HEK293 (cell line): ENCODE measurements at regions not wholly inside any gene's neighbourhood (a gene's known extent, or its start where the extent isn't known, plus 50 kb on each side); places are given as distances from the start of the nearest gene placed in this dataset.
A peak's percentile ranks its signal among the peaks of the same experiment; 100 is the strongest.

Source experiments
- CTCF ChIA-PET: fragments of 350-600 bp; formaldehyde crosslinking; extraction: SDS; loops from one replicate; lab custom pipeline; 2021; ENCODE audit warnings: antibody characterized with exemption; lab: Yijun Ruan, JAX
- POLR2A ChIA-PET: fragments of 300-600 bp; formaldehyde crosslinking; extraction: SDS; loops from one replicate; lab custom pipeline; 2020; ENCODE audit warnings: antibody characterized with exemption, inconsistent platforms; lab: Yijun Ruan, JAX
- H3K27ac ChIP-seq: fragments of 200-500 bp; sonication (Bioruptor generic); 2 replicates; pipeline ENCODE4 v1.5.1; 2014; ENCODE audit warnings: low read depth, low read length, control low read depth, inconsistent platforms; ENCODE audit errors: extremely low read depth
- H3K36me3 ChIP-seq, 2 experiments: fragments of 200-500 bp in 1 of 2; sonication (Bioruptor generic) in 1 of 2; 1 replicate in 1 of 2; 2 replicates in 1 of 2; pipeline ENCODE4 v1.5.1; 2014 to 2017; ENCODE audit warnings: inconsistent platforms in 2 of 2, low read length in 2 of 2; ENCODE audit not compliant: control insufficient read depth in 2 of 2, insufficient read depth in 1 of 2
- H3K4me1 ChIP-seq: fragments of 200-500 bp; sonication (Bioruptor generic); 2 replicates; pipeline ENCODE4 v1.5.1; 2014; ENCODE audit warnings: mild to moderate bottlenecking, low read length, inconsistent platforms; ENCODE audit not compliant: control insufficient read depth, insufficient read depth
- H3K4me3 ChIP-seq: 2 replicates; pipeline ENCODE4 v1.5.1; 2011; ENCODE audit warnings: low read depth, mild to moderate bottlenecking, control low read depth, low read length, moderate library complexity
- H3K9me3 ChIP-seq: fragments of 200-500 bp; sonication (Bioruptor generic); 2 replicates; pipeline ENCODE4 v1.5.1; 2014; ENCODE audit warnings: low read depth, low read length, inconsistent platforms; ENCODE audit not compliant: control insufficient read depth, insufficient read depth
- AEBP2 ChIP-seq: fragments of 450-650 bp; formaldehyde crosslinking; IDR thresholded peaks from 2 replicates; pipeline ENCODE4 v1.5.1; 2016; ENCODE audit warnings: missing biosample characterization, missing genetic modification characterization, borderline replicate concordance
- ATF2 ChIP-seq: fragments of 450-650 bp; formaldehyde crosslinking; IDR thresholded peaks from 2 replicates; pipeline ENCODE4 v1.5.1; 2016; ENCODE audit warnings: missing biosample characterization, missing genetic modification characterization, low read depth
- EGR2 ChIP-seq: fragments of 450-650 bp; formaldehyde crosslinking; IDR thresholded peaks from 2 replicates; pipeline ENCODE4 v1.5.1; 2016; ENCODE audit warnings: low read depth, missing biosample characterization, missing genetic modification characterization
- GFI1B ChIP-seq: fragments of 450-650 bp; formaldehyde crosslinking; IDR thresholded peaks from 2 replicates; pipeline ENCODE4 v1.5.1; 2016; ENCODE audit warnings: missing biosample characterization, missing genetic modification characterization
- OSR2 ChIP-seq: fragments of 450-650 bp; formaldehyde crosslinking; IDR thresholded peaks from 2 replicates; pipeline ENCODE4 v1.5.1; 2016; ENCODE audit warnings: missing biosample characterization, missing genetic modification characterization
- PBX3 ChIP-seq: sonication (generic); formaldehyde crosslinking; IDR thresholded peaks from 2 replicates; pipeline ENCODE4 v1.8.1; 2022; ENCODE audit warnings: mild to moderate bottlenecking, moderate library complexity, missing genetic modification reagents
- RBAK ChIP-seq: fragments of 450-650 bp; formaldehyde crosslinking; IDR thresholded peaks from 2 replicates; pipeline ENCODE4 v1.5.1; 2016; ENCODE audit warnings: missing biosample characterization, missing genetic modification characterization
- SALL2 ChIP-seq: fragments of 450-650 bp; formaldehyde crosslinking; IDR thresholded peaks from 2 replicates; pipeline ENCODE4 v1.5.0; 2017; ENCODE audit warnings: missing biosample characterization, mild to moderate bottlenecking, missing genetic modification characterization, borderline replicate concordance
- SETDB1 ChIP-seq: IDR thresholded peaks from one replicate; pipeline ENCODE4 v1.6.1; 2017; ENCODE audit warnings: mild to moderate bottlenecking, low read length, moderate library complexity, mixed read lengths; ENCODE audit not compliant: insufficient read length
- ZFHX2 ChIP-seq: fragments of 450-650 bp; formaldehyde crosslinking; conservative IDR thresholded peaks from 2 replicates; pipeline ENCODE4 v1.5.1; 2016; ENCODE audit warnings: missing biosample characterization, missing genetic modification characterization
- ZFP3 ChIP-seq: fragments of 450-650 bp; formaldehyde crosslinking; IDR thresholded peaks from 2 replicates; pipeline ENCODE4 v1.5.1; 2016; ENCODE audit warnings: low read depth, missing biosample characterization, missing genetic modification characterization
- ZFP41 ChIP-seq: fragments of 450-650 bp; formaldehyde crosslinking; IDR thresholded peaks from 2 replicates; pipeline ENCODE4 v1.5.1; 2016; ENCODE audit warnings: missing biosample characterization, missing genetic modification characterization, borderline replicate concordance
- ZNF132 ChIP-seq: fragments of 450-650 bp; formaldehyde crosslinking; IDR thresholded peaks from 2 replicates; pipeline ENCODE4 v1.5.1; 2017; ENCODE audit warnings: missing biosample characterization, missing genetic modification characterization, borderline replicate concordance
- ZNF140 ChIP-seq: fragments of 450-650 bp; formaldehyde crosslinking; IDR thresholded peaks from 2 replicates; pipeline ENCODE4 v1.5.1; 2016; ENCODE audit warnings: missing biosample characterization, missing genetic modification characterization
- ZNF214 ChIP-seq: fragments of 450-650 bp; formaldehyde crosslinking; IDR thresholded peaks from 2 replicates; pipeline ENCODE4 v1.5.1; 2017; ENCODE audit warnings: missing biosample characterization, mild to moderate bottlenecking, missing genetic modification characterization, borderline replicate concordance
- ZNF366 ChIP-seq: fragments of 450-650 bp; formaldehyde crosslinking; conservative IDR thresholded peaks from 2 replicates; pipeline ENCODE4 v1.5.1; 2016; ENCODE audit warnings: missing biosample characterization, missing genetic modification characterization
- ZNF394 ChIP-seq: fragments of 450-650 bp; formaldehyde crosslinking; IDR thresholded peaks from 2 replicates; pipeline ENCODE4 v1.5.1; 2016; ENCODE audit warnings: missing biosample characterization, missing genetic modification characterization, mild to moderate bottlenecking, moderate library complexity, borderline replicate concordance
- ZNF416 ChIP-seq: fragments of 450-650 bp; formaldehyde crosslinking; IDR thresholded peaks from 2 replicates; pipeline ENCODE4 v1.5.1; 2016; ENCODE audit warnings: missing biosample characterization, missing genetic modification characterization
- ZNF426 ChIP-seq: fragments of 450-650 bp; formaldehyde crosslinking; IDR thresholded peaks from 2 replicates; pipeline ENCODE4 v1.5.1; 2017; ENCODE audit warnings: missing biosample characterization, missing genetic modification characterization, mild to moderate bottlenecking, inconsistent platforms, moderate library complexity
- ZNF571 ChIP-seq: fragments of 450-650 bp; formaldehyde crosslinking; IDR thresholded peaks from 2 replicates; pipeline ENCODE4 v1.5.0; 2017; ENCODE audit warnings: missing biosample characterization, missing genetic modification characterization
- ZNF585B ChIP-seq: fragments of 450-650 bp; formaldehyde crosslinking; IDR thresholded peaks from 2 replicates; pipeline ENCODE4 v1.5.1; 2016; ENCODE audit warnings: missing biosample characterization, missing genetic modification characterization
- ZNF626 ChIP-seq: fragments of 450-650 bp; sonication (Bioruptor Pico); formaldehyde crosslinking; IDR thresholded peaks from 2 replicates; pipeline ENCODE4 v1.5.1; 2018; ENCODE audit warnings: missing biosample characterization, missing genetic modification characterization, inconsistent platforms
- ZNF629 ChIP-seq: fragments of 450-650 bp; formaldehyde crosslinking; IDR thresholded peaks from 2 replicates; pipeline ENCODE4 v1.5.1; 2017; ENCODE audit warnings: missing biosample characterization, missing genetic modification characterization
- ZNF670 ChIP-seq: fragments of 450-650 bp; formaldehyde crosslinking; IDR thresholded peaks from 2 replicates; pipeline ENCODE4 v1.5.1; 2016; ENCODE audit warnings: missing biosample characterization, missing genetic modification characterization, low read depth
- ZSCAN4 ChIP-seq: fragments of 450-650 bp; formaldehyde crosslinking; IDR thresholded peaks from 2 replicates; pipeline ENCODE4 v1.5.1; 2017; ENCODE audit warnings: missing biosample characterization, missing genetic modification characterization
- TF ChIP-seq, protein P1 (sequence below): fragments of 450-650 bp; formaldehyde crosslinking; IDR thresholded peaks from 2 replicates; pipeline ENCODE4 v1.5.1; 2017; ENCODE audit warnings: missing biosample characterization, missing genetic modification characterization
- TF ChIP-seq, protein P2 (sequence below): fragments of 450-650 bp; formaldehyde crosslinking; IDR thresholded peaks from 2 replicates; pipeline ENCODE4 v1.5.1; 2017; ENCODE audit warnings: missing biosample characterization, mild to moderate bottlenecking, missing genetic modification characterization, moderate library complexity

DNA sequence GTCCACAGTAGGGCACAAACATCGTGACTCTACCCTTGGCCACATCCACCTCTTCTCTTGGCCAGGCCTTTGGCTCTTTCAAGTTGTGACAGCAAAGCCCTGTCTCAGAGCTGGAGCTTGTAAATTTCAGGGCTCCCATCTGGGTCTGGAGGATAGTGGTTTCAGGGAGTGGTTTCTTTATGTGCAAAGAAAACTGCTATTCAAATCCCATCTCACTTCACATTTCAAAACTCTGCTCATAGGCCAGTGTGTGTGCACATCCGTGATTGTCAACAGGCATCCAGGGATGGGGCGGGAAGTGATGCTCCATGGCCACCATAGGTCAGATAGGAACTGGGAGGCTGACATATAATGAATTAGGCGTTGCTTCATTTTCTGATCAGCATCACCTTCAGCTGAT, 107.8 kb upstream of the IL12B start (continued):
- no peak for TF ChIP-seq AEBP2 (tag by site-specific recombination)
- TF ChIP-seq ZNF629 (tag by site-specific recombination) = no peak
- no peak for TF ChIP-seq ZNF571 (tag by site-specific recombination)
- no peak for TF ChIP-seq PBX3 (CRISPR knock-in tag)
- TF ChIP-seq OSR2 (tag by site-specific recombination) = no peak
- TF ChIP-seq GFI1B (tag by site-specific recombination) = no peak
- no peak for TF ChIP-seq ZNF394

- Histone ChIP-seq H3K4me1 (no peaks in the 10 kb centered on the region), H3K4me3 (no peak overlapping the region), H3K27ac (no peak overlapping the region), H3K9me3 (no peaks in the 10 kb centered on the region), H3K36me3 (no peaks in the 10 kb centered on the region)
- POLR2A ChIA-PET = no interaction called here
- TF ChIP-seq ZFHX2 (tag by site-specific recombination) (peak; percentile 53), SALL2 (tag by site-specific recombination) (no peak), ZNF416 (no peak), ZNF426 (no peak), ZNF140 (tag by site-specific recombination) (peak; percentile 21; the same call in 1 of the 2 replicates), SETDB1 (no peak), EGR2 (peak; percentile 77; the same call in 1 of the 2 replicates), ZFP41 (no peak), ZNF585B (no peak), ZNF132 (no peak)
- TF ChIP-seq, protein P1, sequence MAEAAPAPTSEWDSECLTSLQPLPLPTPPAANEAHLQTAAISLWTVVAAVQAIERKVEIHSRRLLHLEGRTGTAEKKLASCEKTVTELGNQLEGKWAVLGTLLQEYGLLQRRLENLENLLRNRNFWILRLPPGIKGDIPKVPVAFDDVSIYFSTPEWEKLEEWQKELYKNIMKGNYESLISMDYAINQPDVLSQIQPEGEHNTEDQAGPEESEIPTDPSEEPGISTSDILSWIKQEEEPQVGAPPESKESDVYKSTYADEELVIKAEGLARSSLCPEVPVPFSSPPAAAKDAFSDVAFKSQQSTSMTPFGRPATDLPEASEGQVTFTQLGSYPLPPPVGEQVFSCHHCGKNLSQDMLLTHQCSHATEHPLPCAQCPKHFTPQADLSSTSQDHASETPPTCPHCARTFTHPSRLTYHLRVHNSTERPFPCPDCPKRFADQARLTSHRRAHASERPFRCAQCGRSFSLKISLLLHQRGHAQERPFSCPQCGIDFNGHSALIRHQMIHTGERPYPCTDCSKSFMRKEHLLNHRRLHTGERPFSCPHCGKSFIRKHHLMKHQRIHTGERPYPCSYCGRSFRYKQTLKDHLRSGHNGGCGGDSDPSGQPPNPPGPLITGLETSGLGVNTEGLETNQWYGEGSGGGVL (tag by site-specific recombination) = peak; percentile 61
- TF ChIP-seq, protein P2, sequence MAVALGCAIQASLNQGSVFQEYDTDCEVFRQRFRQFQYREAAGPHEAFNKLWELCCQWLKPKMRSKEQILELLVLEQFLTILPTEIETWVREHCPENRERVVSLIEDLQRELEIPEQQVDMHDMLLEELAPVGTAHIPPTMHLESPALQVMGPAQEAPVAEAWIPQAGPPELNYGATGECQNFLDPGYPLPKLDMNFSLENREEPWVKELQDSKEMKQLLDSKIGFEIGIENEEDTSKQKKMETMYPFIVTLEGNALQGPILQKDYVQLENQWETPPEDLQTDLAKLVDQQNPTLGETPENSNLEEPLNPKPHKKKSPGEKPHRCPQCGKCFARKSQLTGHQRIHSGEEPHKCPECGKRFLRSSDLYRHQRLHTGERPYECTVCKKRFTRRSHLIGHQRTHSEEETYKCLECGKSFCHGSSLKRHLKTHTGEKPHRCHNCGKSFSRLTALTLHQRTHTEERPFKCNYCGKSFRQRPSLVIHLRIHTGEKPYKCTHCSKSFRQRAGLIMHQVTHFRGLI (tag by site-specific recombination) = no peak
- TF ChIP-seq, all 188 proteins: peak for 4
- CTCF ChIA-PET = no interaction called here
Measured at GRCh38 chr5:159439002-159439401, 108.7 kb upstream of the IL12B start.

GRCh38 chr5:159440235-159440634, 109.9 kb upstream of the IL12B start:
- Histone ChIP-seq H3K27ac (no peak overlapping the region), H3K4me1 (no peaks in the 10 kb centered on the region), H3K9me3 (no peaks in the 10 kb centered on the region), H3K4me3 (no peak overlapping the region), H3K36me3 (no peaks in the 10 kb centered on the region)
- POLR2A ChIA-PET = no interaction called here
- CTCF ChIA-PET = interaction anchor here (0.7 to 6.8 kb wide), 6 partner anchors 9 to 547 kb away, joined by 3 to 68 read pairs (median 6); no protein-coding TSS in a partner anchor
- TF ChIP-seq ATF2 (no peak), ZNF670 (tag by site-specific recombination) (no peak), ZNF366 (tag by site-specific recombination) (no peak), ZNF214 (no peak), RBAK (tag by site-specific recombination) (no peak), ZSCAN4 (no peak), ZFP3 (tag by site-specific recombination) (no peak), ZNF626 (no peak)
